Posterior vena cava (tissue), 2 donors: ENCODE measurements at regions not wholly inside any gene's neighbourhood (a gene's known extent, or its start where the extent isn't known, plus 50 kb on each side); places are given as distances from the start of the nearest gene placed in this dataset.

Source experiments
- DNase-seq: peaks from one replicate; pipeline ENCODE4 v3.0.0-alpha.2; 2020; ENCODE audit warnings: low spot score
- intact Hi-C, 2 donors: fragments of 100-400 bp; cut with DNase I; formaldehyde crosslinking; loops; one replicate each; pipeline versions ENCODE4 v1.14.1 to v1.14.2; 2022 to 2023
- donor health status: DM: yes; HTN: yes; CAD: no.
- donor health status: DM: yes; HTN: yes; CAD: no.

- DNase-seq = no peak
- intact Hi-C loops = no loop called here
These were observed 353.6 kb downstream of the FGF9 start for GRCh38 chr13:22024381-22024994.

GRCh38 chr13:22027566-22027965, 356.7 kb downstream of the FGF9 start:
- intact Hi-C loops = no loop called here
- no peak for DNase-seq

DNA sequence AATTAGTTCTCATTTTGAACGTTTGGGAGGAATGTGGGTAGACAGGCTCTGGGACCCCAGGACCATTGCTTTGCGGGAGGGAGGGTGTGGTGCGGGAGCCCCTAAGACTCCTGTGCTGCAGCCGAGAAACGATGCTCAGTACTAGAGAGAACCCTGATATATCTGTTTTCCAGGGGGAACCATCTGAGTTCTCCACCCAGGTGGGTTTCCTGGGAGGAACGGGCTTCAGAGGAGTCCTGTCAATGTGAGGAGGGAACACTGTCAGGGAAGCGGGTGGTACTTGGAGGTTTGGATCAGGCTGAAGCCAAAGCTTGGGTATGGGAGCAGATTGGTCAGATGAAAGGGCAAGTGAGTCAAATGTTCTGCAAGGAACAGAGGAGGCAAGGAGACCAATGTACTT, 358.0 kb downstream of the FGF9 start:
- intact Hi-C loops = no loop called here
- no peak for DNase-seq

GRCh38 chr13:22030321-22030720, 359.4 kb downstream of the FGF9 start:
- no peak for DNase-seq
- intact Hi-C loops = no loop called here

DNA sequence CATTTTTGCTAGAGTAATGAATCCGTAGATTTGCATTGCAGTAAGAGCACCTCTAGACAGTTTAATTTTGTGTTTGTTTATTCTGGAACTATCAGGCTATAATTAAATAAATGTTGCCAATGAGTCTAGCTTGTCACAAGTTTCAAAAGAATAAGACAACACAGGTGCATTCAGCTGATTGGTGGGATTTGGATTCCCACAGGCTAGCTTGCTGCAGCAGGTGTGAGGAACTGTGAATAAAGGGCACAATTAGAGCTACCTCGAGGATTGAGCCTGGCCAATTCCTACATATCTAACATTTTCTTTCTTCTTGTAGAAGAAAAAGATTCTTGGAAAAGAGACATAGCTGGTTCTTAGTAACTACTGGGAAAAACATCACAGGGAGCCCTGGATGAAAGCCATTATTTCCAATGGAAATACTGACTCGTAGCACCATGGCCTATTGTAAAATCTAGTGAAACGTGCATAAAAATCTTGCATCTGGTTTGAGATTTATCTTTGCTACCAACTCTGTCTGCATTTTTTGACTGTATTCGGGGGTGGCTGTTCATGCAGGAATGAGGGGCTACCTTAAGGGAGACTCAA, 360.9 kb downstream of the FGF9 start:
- no peak for DNase-seq
- intact Hi-C loops = no loop called here

GRCh38 chr13:22032905-22033304, 362.0 kb downstream of the FGF9 start:
- DNase-seq = no peak
- intact Hi-C loops = no loop called here

DNA sequence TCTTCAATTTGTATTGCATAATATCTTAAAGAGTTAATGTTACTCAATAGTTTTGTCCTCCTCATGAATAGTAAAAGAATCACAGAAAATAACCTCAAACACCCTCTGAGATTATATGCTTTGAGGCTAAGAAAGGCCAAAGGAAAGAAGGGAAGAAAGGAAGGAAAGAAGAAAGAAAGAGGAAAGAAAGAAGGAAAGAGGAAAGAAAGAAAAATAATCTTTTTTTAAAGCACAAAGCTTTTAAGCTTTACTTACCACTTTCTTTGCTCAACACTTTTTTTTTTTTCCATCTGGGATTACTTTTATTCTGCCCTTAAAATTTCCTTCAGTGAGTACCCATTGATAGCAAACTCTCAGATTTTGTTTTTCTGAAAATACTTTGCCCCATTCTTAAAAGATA, 369.1 kb downstream of the FGF9 start:
- intact Hi-C loops = loop anchor here in 1 of 2 donors (1.0 kb wide), 1 partner anchor 18 kb away; no protein-coding TSS in a partner anchor

GRCh38 chr13:22040810-22041364, 370.0 kb downstream of the FGF9 start:
- DNase-seq = no peak
- intact Hi-C loops = loop anchor here in 1 of 2 donors (1.0 kb wide), 1 partner anchor 17 kb away; no protein-coding TSS in a partner anchor

More for the DNA sequence above, 369.1 kb downstream of the FGF9 start:
- DNase-seq = no peak

DNA sequence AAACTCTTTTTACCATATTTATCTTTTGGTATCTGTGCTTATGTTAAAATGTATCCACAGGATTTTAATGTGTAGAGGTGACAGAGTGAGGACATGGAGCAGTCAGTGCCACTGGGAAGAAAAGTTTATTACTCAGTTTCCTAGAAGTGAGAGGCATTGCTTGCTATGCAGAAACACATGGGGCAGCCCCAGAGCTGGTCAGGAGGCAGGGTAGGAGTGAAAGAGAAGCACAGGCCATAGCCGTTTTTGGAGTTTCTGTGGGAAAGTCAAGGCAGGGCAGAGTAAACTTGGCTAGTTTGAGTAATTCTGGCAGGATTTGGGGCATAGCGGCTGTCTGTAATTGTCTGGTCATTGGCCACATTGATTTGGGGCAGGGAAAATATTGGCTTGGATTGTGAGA, 370.9 kb downstream of the FGF9 start:
- no peak for DNase-seq
- intact Hi-C loops = no loop called here

GRCh38 chr13:22047082-22047784, 376.4 kb downstream of the FGF9 start:
- intact Hi-C loops = no loop called here
- no peak for DNase-seq

- intact Hi-C loops = no loop called here
- no peak for DNase-seq
These were observed 376.9 kb downstream of the FGF9 start for GRCh38 chr13:22047785-22048104.

DNA sequence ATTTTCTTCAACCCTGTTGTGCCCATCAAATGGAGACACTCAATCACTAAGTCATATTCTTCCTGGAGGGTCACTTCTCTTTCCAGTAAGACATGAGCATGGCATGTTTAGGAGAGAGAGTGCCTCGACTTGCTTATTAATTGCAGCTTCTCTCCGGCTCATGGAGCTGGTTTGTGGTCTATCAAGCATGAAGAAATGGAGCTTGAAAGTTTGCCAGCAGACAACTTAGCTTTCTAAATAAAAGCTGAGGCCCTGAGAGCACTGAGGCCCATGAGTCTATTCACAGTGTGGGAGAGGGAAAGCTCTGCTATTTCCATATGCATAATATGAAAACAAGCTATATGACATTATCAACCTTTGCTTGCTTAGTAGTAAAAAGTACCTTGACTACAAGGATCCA, 378.5 kb downstream of the FGF9 start:
- intact Hi-C loops = no loop called here
- DNase-seq = no peak

DNA sequence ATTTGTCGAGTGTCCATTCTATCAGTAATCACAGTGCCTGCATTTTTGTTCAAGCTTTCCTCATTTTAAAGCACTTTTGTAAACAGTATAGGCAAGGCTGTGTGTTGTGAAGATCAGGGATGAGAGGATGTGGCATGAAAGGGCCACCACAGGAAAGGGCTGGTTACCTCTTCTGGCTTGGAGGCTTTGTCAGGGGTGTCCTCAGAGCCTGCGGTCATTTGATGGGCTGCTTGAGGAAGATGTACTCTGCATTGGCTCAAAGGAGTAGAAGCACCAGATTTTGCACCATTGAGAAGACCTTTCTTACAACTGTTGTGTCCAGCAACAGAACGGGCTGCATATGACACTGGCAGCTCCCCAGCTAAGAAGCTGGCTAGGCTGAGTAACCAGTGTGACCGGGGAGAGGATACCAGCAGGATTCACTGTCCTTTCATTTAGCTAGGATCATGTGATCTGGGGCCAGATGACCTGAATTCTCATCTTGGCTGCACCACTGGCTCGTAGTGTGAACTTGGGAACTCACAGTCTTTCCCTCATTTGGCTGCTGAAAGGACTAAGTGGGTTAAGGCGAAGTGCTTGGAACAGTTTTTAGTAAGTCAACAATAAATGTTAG, 380.2 kb downstream of the FGF9 start:
- no peak for DNase-seq

DNA sequence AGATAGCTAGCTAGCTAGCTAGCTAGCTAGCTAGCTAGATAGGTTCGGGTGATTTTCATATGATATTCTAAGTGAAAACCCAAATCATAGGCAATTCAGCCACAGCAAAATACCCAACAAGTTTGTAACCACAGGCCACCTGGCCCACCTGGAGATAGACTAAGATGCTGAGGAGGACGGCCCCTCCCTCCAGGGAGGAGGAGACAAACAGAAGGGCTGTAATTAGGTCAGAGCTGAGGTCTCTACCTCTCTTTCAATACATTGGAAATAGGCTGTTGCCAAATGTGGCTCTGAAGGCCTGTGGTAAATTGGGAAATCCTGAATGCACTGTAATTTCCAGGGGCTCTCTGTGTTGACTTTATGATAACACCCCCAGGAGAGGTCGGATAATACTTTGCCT, 382.2 kb downstream of the FGF9 start:
- DNase-seq = no peak
- intact Hi-C loops = no loop called here

More for the DNA sequence above, 380.2 kb downstream of the FGF9 start:
- intact Hi-C loops = no loop called here

DNA sequence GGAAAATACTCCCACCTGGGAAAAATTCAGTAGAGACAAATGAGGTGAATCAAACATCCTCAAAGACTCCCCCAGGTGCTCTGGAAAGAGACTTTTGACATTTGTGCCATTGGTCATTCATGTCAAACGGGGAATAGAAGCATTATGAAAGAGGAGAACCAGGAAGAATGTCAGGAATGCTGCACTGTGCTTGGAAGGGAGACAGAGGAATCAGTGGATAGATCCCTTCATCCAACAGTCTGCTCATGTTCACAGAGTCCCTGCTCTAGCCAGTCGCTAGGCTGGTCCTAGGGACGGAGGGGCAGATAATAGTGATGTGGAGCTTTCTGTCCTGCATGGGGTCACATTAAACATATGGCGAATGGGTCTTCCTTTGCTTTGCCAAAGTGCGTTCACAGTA, 384.4 kb downstream of the FGF9 start:
- intact Hi-C loops = no loop called here
- no peak for DNase-seq

DNA sequence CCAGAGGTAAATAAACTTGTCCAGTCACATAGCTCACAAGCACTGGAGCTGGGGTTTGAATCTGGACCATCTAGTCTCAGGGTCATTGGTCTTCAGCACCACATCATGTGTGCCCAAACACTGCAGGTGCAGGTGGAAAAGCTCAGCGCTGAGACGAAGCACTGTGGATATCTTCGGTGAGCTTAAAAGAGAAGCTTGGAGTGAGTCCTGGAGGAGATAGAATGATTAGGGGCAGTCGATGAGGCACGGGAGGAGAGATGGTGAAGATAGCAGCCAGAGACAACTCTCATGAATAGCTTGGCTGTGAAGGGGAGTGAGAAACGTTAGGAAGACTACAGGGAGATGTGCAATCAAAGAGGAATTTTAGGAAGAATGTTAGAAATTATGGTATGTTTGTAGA, 389.3 kb downstream of the FGF9 start:
- intact Hi-C loops = no loop called here
- no peak for DNase-seq

DNA sequence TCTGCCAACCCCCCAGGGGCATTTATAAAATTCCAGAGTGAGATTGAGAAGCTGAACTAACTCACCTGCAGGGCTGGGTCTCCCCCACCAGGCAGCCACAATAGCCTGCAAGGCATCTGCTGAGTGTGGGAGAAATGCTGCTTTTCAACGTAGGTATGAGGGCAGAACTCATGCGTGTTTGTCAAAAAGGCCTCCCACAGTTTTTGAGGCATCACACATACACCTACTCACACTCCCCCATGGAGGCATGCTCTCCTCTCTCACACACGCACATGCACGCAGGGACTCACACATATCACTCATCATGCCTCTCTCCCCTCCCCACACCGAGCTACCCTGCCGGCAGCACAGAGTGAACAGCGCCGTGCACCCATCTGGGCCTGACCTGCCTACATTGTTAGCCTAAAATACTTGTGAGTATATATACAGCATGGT, 390.5 kb downstream of the FGF9 start:
- no peak for DNase-seq
- intact Hi-C loops = no loop called here

DNA sequence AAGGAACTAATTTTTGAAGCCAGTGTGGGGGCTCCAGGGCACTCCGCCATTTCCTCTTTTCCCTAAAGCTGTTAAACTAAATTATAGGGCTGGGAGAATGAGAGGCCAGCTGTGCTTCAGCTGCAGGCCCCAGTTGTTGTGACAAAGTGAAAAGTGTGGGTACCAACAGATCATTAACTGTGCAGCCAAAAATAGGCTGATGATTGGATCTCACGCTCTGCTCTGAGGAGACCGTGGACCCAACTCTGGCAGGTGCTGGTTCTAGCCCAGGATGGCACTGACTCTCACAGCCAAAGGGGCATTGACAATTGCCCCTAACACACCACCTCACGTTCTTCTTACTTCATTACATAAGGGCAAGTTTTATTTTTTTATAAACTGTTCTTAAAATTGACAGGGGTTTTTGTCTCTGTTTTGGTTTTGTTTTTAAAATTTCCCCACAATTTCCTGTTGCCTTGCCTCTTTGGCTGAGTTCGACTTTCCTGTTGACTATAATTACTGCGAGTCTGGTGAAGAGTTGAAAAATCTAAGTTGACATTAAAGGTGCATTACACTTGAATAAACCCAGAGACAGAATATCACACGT, 391.0 kb downstream of the FGF9 start:
- intact Hi-C loops = no loop called here
- DNase-seq = no peak

GRCh38 chr13:22062478-22063205, 391.8 kb downstream of the FGF9 start:
- intact Hi-C loops = no loop called here
- DNase-seq = no peak
